Activated CD4-positive, alpha-beta T cell treated with anti-CD3 and anti-CD28 coated beads, Interleukin-2, Interleukin-4, amounts not matched to agents 100 ng/mL and 50 ng/mL, durations not matched to agents 16 hours and 8 hours (primary cell): ENCODE measurements at regions not wholly inside any gene's neighbourhood (a gene's known extent, or its start where the extent isn't known, plus 50 kb on each side); places are given as distances from the start of the nearest gene placed in this dataset.
"Not testable (repeated sequence)": the region's sequence is repeated elsewhere in the genome, so short reads cannot be mapped to it uniquely, and the experiment has no call there.

Experiments
- DNase-seq: peaks from one replicate; pipeline ENCODE4 v3.0.0-alpha.2; 2020; ENCODE audit warnings: low spot score

DNA sequence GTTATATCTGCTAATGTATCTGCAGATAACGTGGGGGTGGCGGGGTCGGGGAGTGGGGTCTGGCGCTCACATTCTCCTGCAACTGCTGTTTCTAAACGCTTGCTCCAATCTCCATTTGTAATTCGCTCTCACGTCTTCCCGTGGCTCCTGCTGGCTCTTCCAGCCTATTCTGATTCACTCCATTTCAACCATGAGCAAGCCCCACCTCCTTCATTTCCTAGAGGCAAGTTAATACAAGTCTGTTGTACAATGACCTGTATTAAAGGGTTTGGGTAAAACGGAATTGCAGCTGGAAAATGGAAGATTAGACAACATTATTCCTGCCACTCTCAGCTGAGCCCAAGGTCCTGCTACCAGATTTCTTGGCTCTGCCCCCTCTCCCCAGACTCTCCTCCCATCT is 132.3 kb downstream of the CSNK2A3 start:
- no peak for DNase-seq

DNA sequence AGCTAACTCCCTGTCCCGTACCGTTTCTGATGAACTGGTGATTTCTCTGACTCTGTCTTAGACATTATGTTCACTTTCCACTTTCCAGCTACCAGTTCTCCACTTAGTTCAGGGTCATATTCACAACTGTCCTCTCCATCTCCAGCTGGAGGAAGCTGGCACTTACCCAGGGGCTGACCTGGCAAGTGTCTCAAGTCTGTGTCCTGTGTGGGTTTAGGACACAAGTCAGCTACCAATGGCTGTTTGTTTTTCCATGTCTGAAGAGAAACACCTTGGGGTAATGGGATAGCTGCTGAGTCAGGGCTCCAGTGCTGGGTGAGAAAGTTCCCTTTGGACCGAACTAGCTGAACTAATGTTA is 134.4 kb downstream of the CSNK2A3 start:
- no peak for DNase-seq

DNA sequence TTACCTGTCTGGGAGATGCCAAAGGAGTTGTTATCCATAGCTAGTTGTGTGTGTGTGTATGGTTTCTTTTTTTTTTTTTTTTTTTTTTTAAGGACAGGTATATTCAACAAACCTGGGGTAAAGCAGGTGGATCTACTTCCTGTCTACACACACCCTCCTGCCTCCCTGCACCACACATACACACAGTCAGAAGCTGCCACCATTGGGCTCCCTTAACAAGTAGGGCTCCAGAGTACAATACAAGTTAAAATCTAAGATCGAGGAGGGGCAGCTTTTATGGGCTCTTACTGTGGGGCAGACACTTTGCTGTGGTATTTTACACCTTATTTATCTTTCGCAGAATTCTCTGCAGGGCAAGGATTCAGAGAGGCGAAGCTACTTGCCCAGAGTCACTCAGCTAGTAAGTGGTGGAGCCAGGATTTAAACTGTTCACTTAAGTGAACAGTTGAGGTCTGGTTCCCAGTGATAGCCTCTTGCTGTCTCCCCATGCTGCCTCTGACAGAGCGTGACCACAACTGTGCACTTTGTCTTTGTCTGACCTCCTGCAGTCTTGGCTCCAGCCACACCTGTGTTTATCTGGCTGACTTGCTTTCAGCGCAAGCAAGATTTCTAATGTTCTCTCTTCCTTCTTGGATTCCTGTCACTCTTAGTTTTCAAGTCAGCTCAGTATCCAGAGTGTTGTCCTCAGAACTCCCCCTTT is 135.0 kb downstream of the CSNK2A3 start:
- DNase-seq: no peak

GRCh38 chr11:11217289-11217928 is 135.6 kb downstream of the CSNK2A3 start:
- no peak for DNase-seq

GRCh38 chr11:11215944-11216343 is 137.1 kb downstream of the CSNK2A3 start:
- no peak for DNase-seq

DNA sequence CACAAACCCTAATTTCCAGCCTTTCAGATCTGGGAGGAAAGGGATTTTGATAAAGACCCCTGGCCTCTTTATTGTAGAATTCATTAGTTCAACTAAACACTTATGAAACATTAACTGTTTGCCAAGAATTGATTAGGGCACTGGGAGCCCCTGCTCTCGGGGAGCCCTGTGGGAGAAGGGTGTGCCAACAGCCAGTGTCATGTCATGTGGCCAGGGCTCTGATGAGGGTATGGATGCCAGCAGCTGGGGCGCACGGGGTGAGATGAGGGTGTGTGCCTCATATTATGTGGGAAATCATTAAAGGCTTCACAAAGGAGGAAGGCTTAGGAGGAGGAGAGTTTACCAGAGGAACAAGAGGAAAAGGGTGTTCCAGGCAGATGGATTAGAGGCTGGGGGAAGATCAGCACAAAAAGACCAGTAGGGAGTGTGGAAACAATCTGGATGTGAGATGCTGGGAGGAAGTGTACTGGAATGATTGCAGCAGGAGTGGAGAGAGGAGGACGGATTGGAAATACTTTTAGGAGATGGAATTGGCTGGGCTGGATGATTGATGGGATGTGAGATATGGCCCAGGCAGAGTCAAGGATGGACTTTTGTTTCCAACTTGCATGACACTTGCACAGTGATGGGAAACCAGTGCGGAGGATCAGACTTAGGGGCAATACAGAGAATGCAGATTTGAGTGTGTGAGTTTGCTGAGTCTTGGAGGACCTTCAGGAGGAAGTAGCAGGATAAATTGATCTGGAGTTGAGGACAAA is 137.8 kb downstream of the CSNK2A3 start:
- DNase-seq: no peak

GRCh38 chr11:11213117-11213516 is 139.9 kb downstream of the CSNK2A3 start:
- no peak for DNase-seq

GRCh38 chr11:11211888-11212287 is 141.2 kb downstream of the CSNK2A3 start:
- DNase-seq: no peak

DNA sequence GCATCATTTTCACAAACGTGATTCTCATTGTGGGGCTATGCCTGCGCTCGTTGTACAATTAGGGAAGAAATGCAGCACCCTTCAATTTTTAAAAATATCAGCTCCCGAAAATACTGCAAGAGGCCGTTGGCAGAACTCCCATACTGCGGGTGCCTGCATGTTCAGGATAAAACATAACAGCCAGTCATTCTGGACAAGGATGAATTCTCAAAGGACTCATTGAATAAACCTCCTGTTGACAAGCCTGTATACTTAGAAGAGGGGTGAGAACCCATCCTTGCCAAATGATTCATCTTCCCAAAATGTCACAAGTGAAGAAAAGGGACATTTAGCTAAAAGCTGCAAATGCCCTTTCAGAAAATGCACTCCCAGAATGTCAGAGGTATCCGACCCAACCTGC is 141.9 kb downstream of the CSNK2A3 start:
- DNase-seq: no peak

GRCh38 chr11:11210446-11210845 is 142.6 kb downstream of the CSNK2A3 start:
- DNase-seq: no peak

DNA sequence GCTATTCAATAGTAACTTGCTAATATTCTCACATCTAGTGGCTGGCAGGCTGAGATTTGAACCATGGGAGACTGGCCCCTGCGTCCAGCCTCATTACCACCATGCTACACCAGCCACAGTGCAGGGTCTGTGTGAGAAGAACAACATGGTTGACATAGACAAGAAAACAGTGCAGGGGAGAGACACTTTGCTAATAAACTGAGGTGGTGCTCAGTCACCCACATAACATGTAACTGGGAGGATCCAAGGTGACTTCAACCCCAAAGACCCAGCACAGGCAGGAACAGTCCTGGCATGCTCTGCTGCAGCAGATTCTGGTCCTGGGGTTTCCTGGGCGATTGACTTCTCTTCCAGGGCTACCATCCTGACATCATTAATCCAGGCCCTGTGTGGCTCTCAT is 143.1 kb downstream of the CSNK2A3 start:
- DNase-seq: no peak

DNA sequence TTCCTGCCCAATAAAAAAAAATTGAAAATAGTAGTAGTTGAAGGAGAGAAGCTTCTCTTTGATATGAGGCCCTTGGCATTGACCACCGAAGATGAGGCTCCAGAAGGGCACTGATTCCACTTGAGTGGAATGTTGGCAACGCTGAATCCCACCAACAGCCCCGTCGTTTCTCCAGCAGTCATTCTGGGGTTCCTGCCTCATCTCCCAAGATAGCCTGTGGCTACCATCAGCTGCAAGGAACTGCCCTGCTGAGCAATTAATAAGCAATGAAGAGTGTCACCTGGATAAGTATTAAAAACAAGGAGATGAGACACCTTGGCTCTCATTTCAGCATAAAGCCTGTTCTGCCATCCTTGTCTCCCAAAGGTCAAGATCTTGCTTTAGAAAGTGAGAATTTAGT is 144.1 kb downstream of the CSNK2A3 start:
- no peak for DNase-seq

- no peak for DNase-seq
Observed at GRCh38 chr11:11207428-11207827, 145.6 kb downstream of the CSNK2A3 start.

DNA sequence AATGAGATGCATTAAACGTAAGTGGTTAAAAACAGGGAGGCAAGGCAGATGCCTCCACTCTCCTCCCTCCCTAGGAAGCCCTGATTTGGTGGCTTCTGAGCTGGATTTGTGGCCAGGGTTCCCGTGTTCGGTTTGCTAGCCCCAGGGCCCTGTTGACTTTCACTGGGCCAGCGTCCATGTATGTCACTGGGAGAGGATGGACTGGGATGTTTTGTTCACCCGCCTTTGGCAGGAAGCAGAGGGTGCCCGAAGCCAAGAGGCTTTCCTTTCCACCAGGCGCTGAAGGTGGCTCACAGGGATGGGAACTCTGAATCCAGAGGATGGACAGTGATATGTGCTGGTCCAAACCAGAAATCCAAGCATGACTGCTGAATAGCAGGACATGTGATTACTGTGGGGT is 146.6 kb downstream of the CSNK2A3 start:
- DNase-seq: no peak

DNA sequence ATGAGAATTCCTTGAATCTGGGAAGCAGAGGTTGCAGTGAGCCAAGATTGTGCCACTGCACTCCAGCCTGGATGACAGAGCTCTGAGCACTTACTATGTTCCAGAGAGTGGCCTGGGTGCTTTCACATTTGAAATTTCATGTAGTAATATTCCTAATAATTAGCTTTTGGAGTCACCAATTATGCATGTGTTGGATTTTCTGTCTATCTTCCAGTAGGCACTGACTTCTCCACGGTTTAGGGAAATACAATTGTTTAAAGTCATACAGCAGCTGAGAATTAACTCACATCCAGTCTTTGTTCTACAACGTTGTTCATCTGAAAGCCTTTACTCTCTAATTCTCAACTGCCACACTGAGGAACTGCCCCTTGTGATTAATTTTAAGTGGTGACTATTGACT is 150.2 kb downstream of the CSNK2A3 start:
- no peak for DNase-seq

- not testable (repeated sequence) for DNase-seq
Observed at GRCh38 chr11:11201302-11201701, 151.7 kb downstream of the CSNK2A3 start.

GRCh38 chr11:11192541-11192940 is 160.5 kb downstream of the CSNK2A3 start:
- DNase-seq: no peak

DNA sequence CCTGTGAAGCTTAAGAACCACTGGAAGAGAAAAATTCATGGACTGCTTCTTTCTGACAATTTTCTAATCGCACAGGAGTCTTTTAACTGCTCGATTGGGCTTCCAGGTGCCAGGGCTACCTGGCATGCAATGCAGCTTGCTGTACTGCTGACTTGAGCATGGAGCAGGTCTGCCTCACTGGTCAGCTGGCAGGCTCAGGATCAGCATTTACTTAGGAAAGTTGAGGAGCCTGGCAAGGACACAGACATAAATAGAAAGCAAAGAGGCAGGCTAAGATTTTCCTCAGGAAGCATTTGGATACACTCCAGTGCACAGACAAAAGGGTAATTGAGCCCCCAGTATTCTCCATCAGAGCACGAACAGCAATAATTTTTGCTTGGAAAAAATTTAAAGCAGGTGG is 163.5 kb downstream of the CSNK2A3 start:
- no peak for DNase-seq

- no peak for DNase-seq
Observed at GRCh38 chr11:11186249-11186648, 166.8 kb downstream of the CSNK2A3 start.

- no peak for DNase-seq
Observed at GRCh38 chr11:11182261-11182660, 170.8 kb downstream of the CSNK2A3 start.

DNA sequence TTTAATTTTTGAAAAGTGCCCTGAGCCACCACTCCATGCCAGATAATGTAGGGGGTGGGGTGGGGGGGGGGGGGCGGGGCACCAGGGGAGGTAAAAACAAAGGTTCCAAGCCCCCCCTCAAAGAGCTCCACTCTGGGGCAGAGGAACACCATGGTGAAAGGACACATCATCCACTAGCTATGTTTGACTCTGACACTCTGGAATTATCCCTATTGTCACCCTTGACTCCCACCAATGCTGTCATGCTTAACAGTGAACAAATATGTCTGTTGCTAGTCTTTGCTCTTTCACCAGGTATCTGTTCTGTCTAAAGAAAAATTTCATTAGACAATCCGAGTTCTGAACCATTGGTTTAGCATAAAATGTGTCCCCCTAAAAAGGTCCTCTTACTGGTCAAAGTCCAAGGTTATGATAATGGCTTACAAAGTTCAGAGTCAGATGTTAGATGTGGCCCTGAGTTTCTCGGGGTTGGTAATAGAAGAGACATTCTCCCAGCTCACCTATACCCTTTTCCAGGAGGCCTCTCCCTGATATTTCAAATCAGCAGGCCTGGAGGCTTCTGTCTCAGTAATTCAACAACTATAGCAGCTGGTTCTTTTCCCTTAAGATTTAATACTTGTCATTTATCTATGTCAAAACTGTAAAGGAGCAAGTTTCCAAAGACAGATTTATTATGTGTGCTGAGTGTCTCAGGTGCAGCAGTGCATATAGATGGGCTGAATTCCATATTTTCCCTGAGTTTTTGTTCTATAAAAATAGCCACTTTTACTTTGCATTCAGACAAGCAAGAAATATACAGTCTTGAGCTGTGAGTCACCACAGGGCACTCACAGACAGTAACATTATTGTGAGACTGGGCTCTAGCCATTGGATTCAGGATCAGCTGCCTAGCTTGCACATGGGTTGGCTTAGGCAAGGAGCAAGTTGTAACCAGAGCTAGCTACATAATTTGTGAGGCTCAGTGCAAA is 174.1 kb downstream of the CSNK2A3 start:
- no peak for DNase-seq

- DNase-seq: no peak
Observed at GRCh38 chr11:11177156-11177808, 175.8 kb downstream of the CSNK2A3 start.
